ENCODE measurements at regions not wholly inside any gene's neighbourhood (a gene's known extent, or its start where the extent isn't known, plus 50 kb on each side); places are given as distances from the start of the nearest gene placed in this dataset.

DNA sequence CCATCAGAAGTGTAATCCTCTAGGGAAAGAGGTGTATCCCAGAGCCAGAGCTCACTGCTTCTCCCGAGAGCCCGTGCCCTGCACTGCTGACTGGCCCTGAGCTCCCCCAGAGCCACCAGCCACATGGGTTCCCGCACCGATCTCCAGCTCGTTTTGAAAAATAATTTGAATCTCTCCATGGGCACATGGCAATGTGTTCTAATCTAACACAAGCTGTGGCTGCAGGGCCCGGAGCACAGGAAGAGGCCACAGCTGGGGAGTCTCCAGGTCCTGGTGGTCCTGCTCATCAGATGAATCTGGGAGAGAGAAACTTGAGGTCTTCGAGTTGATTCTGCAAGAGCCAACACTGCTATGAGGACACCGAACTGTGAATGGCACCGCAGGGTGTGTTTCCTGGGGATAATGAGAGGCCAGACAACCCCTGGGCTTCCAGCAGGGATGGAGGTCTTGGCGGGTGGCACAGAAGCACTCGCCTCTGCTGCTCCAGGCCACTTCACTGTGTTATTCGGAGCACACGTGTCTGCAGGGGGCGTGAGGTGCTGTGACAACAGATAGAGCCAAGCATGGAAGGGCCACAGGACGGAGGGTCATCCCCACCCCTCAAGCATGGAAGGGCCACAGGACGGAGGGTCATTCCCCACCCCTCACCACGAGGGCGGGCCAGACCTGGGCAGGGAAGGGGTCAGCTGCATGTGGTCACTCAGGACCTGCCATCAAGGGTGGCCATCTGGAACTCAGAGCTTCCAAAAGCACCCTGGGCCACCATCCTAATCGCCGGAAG lies 196.8 kb downstream of the NDUFA10 start:
- TF ChIP-seq, protein P1, sequence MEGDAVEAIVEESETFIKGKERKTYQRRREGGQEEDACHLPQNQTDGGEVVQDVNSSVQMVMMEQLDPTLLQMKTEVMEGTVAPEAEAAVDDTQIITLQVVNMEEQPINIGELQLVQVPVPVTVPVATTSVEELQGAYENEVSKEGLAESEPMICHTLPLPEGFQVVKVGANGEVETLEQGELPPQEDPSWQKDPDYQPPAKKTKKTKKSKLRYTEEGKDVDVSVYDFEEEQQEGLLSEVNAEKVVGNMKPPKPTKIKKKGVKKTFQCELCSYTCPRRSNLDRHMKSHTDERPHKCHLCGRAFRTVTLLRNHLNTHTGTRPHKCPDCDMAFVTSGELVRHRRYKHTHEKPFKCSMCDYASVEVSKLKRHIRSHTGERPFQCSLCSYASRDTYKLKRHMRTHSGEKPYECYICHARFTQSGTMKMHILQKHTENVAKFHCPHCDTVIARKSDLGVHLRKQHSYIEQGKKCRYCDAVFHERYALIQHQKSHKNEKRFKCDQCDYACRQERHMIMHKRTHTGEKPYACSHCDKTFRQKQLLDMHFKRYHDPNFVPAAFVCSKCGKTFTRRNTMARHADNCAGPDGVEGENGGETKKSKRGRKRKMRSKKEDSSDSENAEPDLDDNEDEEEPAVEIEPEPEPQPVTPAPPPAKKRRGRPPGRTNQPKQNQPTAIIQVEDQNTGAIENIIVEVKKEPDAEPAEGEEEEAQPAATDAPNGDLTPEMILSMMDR (IDR thresholded peaks at IDR 0.05; ENCODE audit: low read depth, low read length): no peak
- DNase-seq (ENCODE audit: extremely low read depth, low read depth): no peak

DNA sequence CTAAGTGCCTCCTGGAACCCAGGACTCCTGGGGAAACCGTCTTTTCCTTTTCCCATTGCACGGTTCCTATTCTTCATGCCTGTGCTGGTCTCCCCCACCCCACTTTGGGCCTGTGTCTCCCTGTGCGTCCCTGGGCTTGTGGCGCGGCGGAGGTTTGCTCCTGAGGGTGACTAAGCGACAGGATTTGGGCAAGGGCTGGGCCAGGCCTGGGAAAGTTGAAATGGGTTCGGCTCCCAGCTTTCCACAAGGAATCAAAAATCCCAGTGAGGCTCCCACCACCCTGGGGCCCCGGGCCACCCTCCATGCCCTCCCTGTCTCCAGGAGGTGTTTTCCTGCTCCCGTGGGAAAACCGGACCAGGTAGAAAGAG lies 197.6 kb downstream of the NDUFA10 start:
- DNase-seq (ENCODE audit: extremely low read depth, low read depth): no peak
- TF ChIP-seq, protein P1 (IDR thresholded peaks at IDR 0.05; ENCODE audit: low read depth, low read length): no peak

DNA sequence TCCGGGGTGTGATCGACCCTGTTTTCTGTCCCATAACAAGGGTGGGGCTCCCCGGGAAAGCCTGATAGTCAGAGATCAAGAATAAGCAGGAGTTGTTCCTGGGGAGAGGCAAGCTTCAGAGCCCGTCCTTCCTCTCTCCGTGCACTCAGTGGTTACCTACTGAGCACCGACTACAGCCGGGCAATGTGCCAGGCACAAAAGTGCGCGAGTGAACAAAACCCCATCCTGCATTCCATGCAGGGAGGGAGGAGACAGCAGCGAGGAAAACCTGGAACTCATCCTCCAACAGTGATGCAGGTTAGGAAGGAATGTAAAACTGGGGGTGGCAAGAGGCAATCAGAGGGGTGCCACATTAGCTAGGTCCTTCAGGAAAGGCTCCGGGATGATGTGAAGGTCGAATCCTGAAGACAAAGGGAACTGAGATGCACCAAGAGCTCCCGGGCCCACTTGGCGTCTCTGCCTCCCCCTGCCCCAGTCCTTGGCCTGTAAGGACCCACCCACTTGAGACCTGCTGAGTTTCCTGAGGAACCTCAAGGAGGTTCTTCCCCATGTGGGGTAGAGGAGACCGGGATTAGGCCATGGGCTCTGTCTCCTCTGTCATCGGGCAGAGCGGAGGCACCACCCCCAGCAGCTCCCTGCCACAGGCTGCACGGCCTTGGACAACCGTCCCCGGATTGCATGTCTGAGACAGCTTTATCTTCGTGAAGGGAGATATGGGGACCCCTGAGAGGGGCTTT lies 198.2 kb downstream of the NDUFA10 start:
- DNase-seq (ENCODE audit: extremely low read depth, low read depth): no peak
- TF ChIP-seq, protein P1 (IDR thresholded peaks at IDR 0.05; ENCODE audit: low read depth, low read length): no peak

DNA sequence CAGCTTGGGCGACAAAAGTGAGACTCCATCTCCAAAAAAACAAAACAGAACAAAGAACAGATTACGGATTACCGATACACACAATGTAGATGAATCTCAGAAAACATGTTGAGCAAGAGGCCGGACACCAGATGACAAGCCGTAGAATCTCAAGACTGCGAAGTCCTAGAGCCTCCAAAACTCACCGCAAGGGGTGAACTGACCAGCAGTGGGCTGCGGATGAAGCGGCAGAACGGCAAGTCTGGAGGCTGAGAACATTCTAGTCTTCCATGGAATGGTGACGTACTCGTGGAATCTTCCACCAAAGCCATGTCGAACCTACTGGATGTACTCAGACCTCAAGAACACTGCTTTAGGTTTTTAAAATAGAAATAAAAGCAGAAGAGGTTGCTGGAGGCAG lies 198.8 kb downstream of the NDUFA10 start:
- TF ChIP-seq, protein P1 (IDR thresholded peaks at IDR 0.05; ENCODE audit: low read depth, low read length): no peak
- DNase-seq (ENCODE audit: extremely low read depth, low read depth): no peak

DNA sequence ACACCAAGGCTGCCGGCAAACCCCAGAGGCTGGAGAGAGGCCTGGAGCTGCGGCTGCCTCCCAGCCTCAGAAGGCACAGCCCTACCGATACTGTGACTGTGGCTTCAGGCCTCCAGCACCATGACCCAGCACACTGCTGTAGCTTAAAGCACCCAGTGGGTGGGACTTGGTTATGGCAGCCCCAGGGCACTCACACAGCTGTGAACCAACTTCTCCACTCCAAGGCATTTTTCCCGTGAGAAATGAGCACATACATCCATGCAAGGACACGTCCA lies 199.5 kb downstream of the NDUFA10 start:
- DNase-seq (ENCODE audit: extremely low read depth, low read depth): no peak
- TF ChIP-seq, protein P1 (IDR thresholded peaks at IDR 0.05; ENCODE audit: low read depth, low read length): no peak

DNA sequence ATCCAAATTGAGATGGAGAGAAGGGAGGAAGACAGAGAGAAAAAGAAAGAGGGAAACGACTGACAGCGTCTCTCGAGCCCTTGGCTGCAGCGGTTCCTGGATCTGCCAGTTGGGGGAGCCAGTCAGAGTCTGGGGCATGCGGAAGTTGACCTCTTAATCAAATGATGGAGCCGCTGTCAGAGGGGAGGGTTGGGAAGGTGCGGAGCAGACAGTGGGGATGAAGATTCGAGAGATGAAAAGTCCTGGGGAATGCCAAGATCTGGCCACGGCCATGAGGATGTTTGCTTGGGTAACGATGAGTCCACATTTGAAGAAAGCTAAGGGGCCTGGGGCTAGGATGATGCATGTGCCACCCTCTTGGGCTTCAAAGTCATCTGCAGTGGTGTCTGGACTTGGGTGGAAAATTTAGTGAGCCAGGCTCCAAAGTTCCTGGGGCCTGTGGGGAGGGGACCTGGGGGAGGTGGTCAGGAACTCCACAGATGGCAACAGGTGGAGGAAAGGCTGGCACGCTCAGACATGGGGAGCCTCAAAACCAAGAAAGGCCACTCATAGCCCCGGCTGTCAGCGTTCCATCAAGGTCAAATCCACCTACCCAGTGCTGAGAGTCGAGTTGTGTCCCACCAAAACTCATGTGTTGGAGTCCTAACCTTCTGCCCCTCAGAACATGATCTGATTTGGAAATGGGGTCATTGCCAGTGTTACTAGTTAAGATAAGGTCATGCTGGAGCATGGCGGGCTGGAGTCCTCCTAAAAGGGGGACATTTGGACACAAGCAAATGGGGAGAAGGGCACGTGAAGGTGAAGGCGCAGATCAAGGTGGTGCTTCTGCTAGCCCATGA lies 200.1 kb downstream of the NDUFA10 start:
- TF ChIP-seq, protein P1 (IDR thresholded peaks at IDR 0.05; ENCODE audit: low read depth, low read length): no peak
- no peak for DNase-seq (ENCODE audit: extremely low read depth, low read depth)
